Parathyroid adenoma (tissue), 2 donors: ENCODE measurements at regions not wholly inside any gene's neighbourhood (a gene's known extent, or its start where the extent isn't known, plus 50 kb on each side); places are given as distances from the start of the nearest gene placed in this dataset.

Experiments
- H2AFZ ChIP-seq: fragments of 300-600 bp; sonication (generic); one replicate; pipeline ENCODE4 v1.7.0; 2017; ENCODE audit warnings: antibody characterized with exemption, mild to moderate bottlenecking
- H3K27ac ChIP-seq: fragments of 300-600 bp; sonication (generic); one replicate; pipeline ENCODE4 v1.7.0; 2017
- H3K27me3 ChIP-seq: fragments of 300-600 bp; sonication (generic); one replicate; pipeline ENCODE4 v1.7.0; 2017; ENCODE audit warnings: low read length; ENCODE audit not compliant: control insufficient read depth, insufficient read depth
- H3K36me3 ChIP-seq: fragments of 300-600 bp; sonication (generic); one replicate; pipeline ENCODE4 v1.7.0; 2017; ENCODE audit warnings: low read length; ENCODE audit not compliant: control insufficient read depth, insufficient read depth
- H3K4me1 ChIP-seq: fragments of 300-600 bp; sonication (generic); one replicate; pipeline ENCODE4 v1.7.0; 2017; ENCODE audit warnings: control low read depth
- H3K4me2 ChIP-seq: fragments of 300-600 bp; sonication (generic); one replicate; pipeline ENCODE4 v1.7.0; 2017; ENCODE audit warnings: low read length
- H3K4me3 ChIP-seq: fragments of 300-600 bp; sonication (generic); one replicate; pipeline ENCODE4 v1.7.0; 2017; ENCODE audit warnings: low read depth, low read length
- H3K79me2 ChIP-seq: fragments of 300-600 bp; sonication (generic); one replicate; pipeline ENCODE4 v1.7.0; 2017; ENCODE audit warnings: control low read depth
- H3K9ac ChIP-seq: fragments of 300-600 bp; sonication (generic); one replicate; pipeline ENCODE4 v1.7.0; 2017; ENCODE audit warnings: mild to moderate bottlenecking
- H3K9me3 ChIP-seq: fragments of 300-600 bp; sonication (generic); one replicate; pipeline ENCODE4 v1.7.0; 2017; ENCODE audit warnings: low read length; ENCODE audit not compliant: control insufficient read depth
- CTCF ChIP-seq: fragments of 300-600 bp; sonication (generic); IDR thresholded peaks from one replicate; pipeline ENCODE4 v1.7.0; 2017; ENCODE audit warnings: antibody characterized with exemption, mild to moderate bottlenecking
- donor health status: primary hyperparathyroidism.

GRCh38 chr4:63308697-63309096 is 1100.6 kb downstream of the TECRL start:
- no peak overlapping the region for H2AFZ ChIP-seq
- no peak overlapping the region for H3K9ac ChIP-seq
- no peak for TF ChIP-seq CTCF
- H3K4me1 ChIP-seq: no peaks in the 10 kb centered on the region
- no peaks in the 10 kb centered on the region for H3K36me3 ChIP-seq
- H3K79me2 ChIP-seq: no peaks in the 10 kb centered on the region
- no peak overlapping the region for H3K4me2 ChIP-seq
- H3K4me3 ChIP-seq: no peak overlapping the region
- H3K27me3 ChIP-seq: no peaks in the 10 kb centered on the region
- no peaks in the 10 kb centered on the region for H3K9me3 ChIP-seq
- no peak overlapping the region for H3K27ac ChIP-seq

DNA sequence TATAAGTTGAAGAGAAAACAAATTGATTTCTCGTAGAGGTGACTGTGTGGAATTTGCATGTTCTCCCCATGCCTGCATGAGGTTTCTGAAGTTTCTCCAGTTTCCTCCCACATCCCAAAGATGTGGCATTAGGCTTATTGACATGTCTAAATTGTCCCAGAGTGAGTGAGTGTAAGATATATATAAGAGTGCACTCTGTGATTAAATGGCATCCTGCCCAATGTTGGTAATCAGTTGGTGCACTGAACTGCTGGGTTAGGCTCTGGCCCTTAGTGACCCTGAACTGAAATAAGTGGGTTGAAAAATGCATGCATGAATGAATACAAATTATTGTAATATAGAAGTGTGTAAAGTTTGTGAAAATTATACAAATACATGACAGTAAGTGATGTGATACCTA is 1106.5 kb downstream of the TECRL start:
- no peaks in the 10 kb centered on the region for H3K79me2 ChIP-seq
- no peak overlapping the region for H3K27ac ChIP-seq
- H3K9me3 ChIP-seq: no peaks in the 10 kb centered on the region
- TF ChIP-seq CTCF: no peak
- H3K27me3 ChIP-seq: no peaks in the 10 kb centered on the region
- no peak overlapping the region for H3K4me2 ChIP-seq
- H3K36me3 ChIP-seq: no peaks in the 10 kb centered on the region
- no peak overlapping the region for H2AFZ ChIP-seq
- H3K4me3 ChIP-seq: no peak overlapping the region
- no peaks in the 10 kb centered on the region for H3K4me1 ChIP-seq
- no peak overlapping the region for H3K9ac ChIP-seq

DNA sequence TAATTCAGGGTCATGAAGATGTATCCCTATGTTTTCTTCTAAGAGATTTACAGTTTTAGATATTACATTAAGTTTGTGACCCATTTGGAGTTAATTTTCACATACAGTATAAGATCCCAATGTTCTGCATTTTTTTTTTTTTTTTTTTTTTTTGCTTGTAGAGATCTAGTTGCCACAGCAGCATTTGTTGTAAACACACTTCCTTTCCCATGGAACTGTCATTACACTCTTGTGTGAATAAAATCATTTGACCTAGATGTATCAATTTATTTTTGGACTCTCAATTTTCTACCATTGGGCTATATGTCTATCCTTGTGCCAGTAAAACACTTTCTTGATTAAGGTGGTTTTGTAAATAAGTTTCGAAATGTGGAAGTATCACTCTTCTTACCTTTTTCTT is 1107.2 kb downstream of the TECRL start:
- H3K36me3 ChIP-seq: no peaks in the 10 kb centered on the region
- H3K4me2 ChIP-seq: no peak overlapping the region
- H3K4me3 ChIP-seq: no peak overlapping the region
- no peaks in the 10 kb centered on the region for H3K27me3 ChIP-seq
- H2AFZ ChIP-seq: no peak overlapping the region
- H3K9ac ChIP-seq: no peak overlapping the region
- no peaks in the 10 kb centered on the region for H3K9me3 ChIP-seq
- no peak for TF ChIP-seq CTCF
- no peak overlapping the region for H3K27ac ChIP-seq
- H3K4me1 ChIP-seq: no peaks in the 10 kb centered on the region
- H3K79me2 ChIP-seq: no peaks in the 10 kb centered on the region

DNA sequence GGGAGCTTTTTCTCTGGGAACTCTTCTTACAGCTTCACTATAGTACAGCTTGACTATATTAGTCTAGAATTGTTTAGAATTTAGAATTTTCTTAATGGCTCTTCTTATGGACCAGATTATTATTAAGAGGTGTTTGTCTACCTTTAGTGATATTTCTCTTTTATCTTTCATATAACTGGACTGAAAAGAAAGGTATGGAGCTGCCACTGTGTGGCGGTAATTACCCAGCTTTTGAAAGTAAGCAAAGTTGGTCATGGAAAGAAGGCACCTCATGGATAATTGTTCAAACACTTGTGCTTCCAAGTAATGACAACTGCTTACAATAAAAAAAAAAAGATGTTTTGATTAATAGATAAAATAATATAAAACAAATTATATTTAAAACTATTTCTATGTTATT is 1112.5 kb downstream of the TECRL start:
- Histone ChIP-seq H3K4me1 (no peaks in the 10 kb centered on the region), H3K9ac (no peak overlapping the region), H3K27me3 (no peaks in the 10 kb centered on the region), H3K4me3 (no peak overlapping the region), H3K27ac (no peak overlapping the region), H3K9me3 (no peaks in the 10 kb centered on the region), H3K79me2 (no peaks in the 10 kb centered on the region), H3K36me3 (no peaks in the 10 kb centered on the region), H2AFZ (no peak overlapping the region), H3K4me2 (no peak overlapping the region)
- TF ChIP-seq CTCF: no peak

DNA sequence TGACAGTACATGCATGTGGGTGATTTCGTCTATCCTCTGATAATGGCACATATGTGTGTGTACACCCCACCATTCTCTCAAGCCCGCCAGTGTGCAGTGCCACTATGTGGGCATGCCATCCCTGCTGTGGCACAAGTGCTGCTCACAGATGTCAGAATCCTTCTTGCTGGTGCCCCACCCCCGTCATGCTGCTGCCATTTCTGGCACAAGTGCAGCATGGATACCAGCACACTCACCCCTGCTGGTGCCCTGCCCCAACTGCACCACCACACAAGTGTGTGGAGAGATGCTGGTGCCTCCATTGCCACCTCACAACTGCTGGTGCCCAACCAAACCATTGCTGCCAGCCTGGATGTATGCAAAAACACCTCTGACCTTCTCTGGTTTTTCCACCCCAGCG is 1133.8 kb downstream of the TECRL start:
- no peaks in the 10 kb centered on the region for H3K27me3 ChIP-seq
- no peak overlapping the region for H3K27ac ChIP-seq

More for the DNA sequence above, 1133.8 kb downstream of the TECRL start:
- Histone ChIP-seq H3K36me3 (no peaks in the 10 kb centered on the region), H3K4me2 (no peak overlapping the region), H2AFZ (no peak overlapping the region), H3K4me1 (no peaks in the 10 kb centered on the region), H3K79me2 (no peaks in the 10 kb centered on the region), H3K9ac (no peak overlapping the region), H3K9me3 (no peaks in the 10 kb centered on the region), H3K4me3 (no peak overlapping the region)
- TF ChIP-seq CTCF: no peak
